ENCODE measurements at regions not wholly inside any gene's neighbourhood (a gene's known extent, or its start where the extent isn't known, plus 50 kb on each side); places are given as distances from the start of the nearest gene placed in this dataset.

DNA sequence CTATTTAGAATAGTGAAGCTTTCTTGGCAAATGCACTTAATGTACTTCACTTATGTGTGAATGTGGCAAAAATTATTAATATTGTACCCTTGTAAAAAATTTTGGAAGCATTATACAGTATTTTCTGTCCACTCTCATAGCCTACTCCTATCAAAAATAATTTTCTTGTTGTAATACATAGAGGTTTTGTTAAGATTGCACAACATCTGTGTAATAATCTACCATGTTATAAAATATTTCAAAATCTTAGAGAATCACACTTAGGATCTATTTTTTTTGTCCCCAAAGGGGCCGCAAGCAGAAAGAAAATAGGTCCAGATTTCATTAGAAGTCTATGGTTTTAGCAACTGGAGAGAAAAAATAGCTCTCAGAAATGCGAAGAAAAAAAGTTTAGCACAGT is 945.9 kb downstream of the CDH18 start:
- no peak overlapping the region for H2AFZ ChIP-seq (ENCODE audit: low read length)
- no peak overlapping the region for H3K9ac ChIP-seq (replicated peaks in 1 of 4; ENCODE audit: extremely low read depth in 1 of 4, low read depth in 3 of 4, low read length in 3 of 4)
- no peak overlapping the region for H3K4me2 ChIP-seq (ENCODE audit: insufficient read depth in 1 of 2, low read depth in 2 of 2, low read length in 2 of 2)
- no peaks in the 10 kb centered on the region for H3K9me3 ChIP-seq (ENCODE audit: insufficient read depth in 2 of 2, low read depth in 1 of 2, low read length in 1 of 2)
- H3K23ac ChIP-seq (ENCODE audit: insufficient read length), result no peak overlapping the region
- no peaks in the 10 kb centered on the region for H4K20me1 ChIP-seq (replicated peaks in 1 of 2; ENCODE audit: control insufficient read depth in 1 of 2, insufficient read depth in 2 of 2, low read length in 2 of 2)
- 95% methylated on average over 2 of the region's 2 CpGs; no CpG with 5 or more reads in 1 of the 2 experiments for WGBS, 2 experiments (ENCODE audit: extremely low coverage in 1 of 2, insufficient coverage in 1 of 2, insufficient read length in 1 of 2, insufficient replicate concordance in 2 of 2, low coverage in 1 of 2, low lambda C conversion rate in 2 of 2, missing lambda C conversion rate in 1 of 2)
- CTCF ChIA-PET (ENCODE audit: partially characterized antibody), result no interaction called here
- no peak overlapping the region for H2BK5ac ChIP-seq (ENCODE audit: low read depth, low read length)
- no peak overlapping the region for H2BK12ac ChIP-seq (ENCODE audit: low read depth, low read length)
- H2BK120ac ChIP-seq (replicated peaks; ENCODE audit: low read depth, low read length), result no peak overlapping the region
- no peak overlapping the region for H2BK20ac ChIP-seq (ENCODE audit: low read length)
- H3K14ac ChIP-seq (ENCODE audit: insufficient read length), result no peak overlapping the region
- no peak overlapping the region for H3K27ac ChIP-seq (ENCODE audit: low read depth, low read length)
- H3K18ac ChIP-seq (ENCODE audit: extremely low read depth, low read length), result no peak overlapping the region
- no peak overlapping the region for H3K56ac ChIP-seq (replicated peaks; ENCODE audit: insufficient read length, low read depth, low read length)
- FAIRE-seq (no peak), DNase-seq (ENCODE audit: low read depth in 1 of 2, low spot score in 2 of 2) (no peak)
- H2BK15ac ChIP-seq (ENCODE audit: low read length), result no peak overlapping the region
- H4K91ac ChIP-seq (replicated peaks; ENCODE audit: insufficient read length, low read length), result no peak overlapping the region
- no peak overlapping the region for H2AK5ac ChIP-seq (ENCODE audit: low read depth, low read length)
- no peaks in the 10 kb centered on the region for H3K79me2 ChIP-seq (ENCODE audit: control insufficient read depth in 1 of 2, insufficient read depth in 2 of 2, low read length in 2 of 2)
- H4K5ac ChIP-seq (ENCODE audit: insufficient read length, low read depth, low read length), result no peak overlapping the region
- no peak overlapping the region for H3K4me3 ChIP-seq (ENCODE audit: extremely low read depth in 1 of 4, insufficient read depth in 2 of 4, low read depth in 3 of 4, low read length in 4 of 4)
- H4K8ac ChIP-seq (ENCODE audit: extremely low read depth, insufficient read depth, low read length), result no peak overlapping the region
- POLR2A ChIA-PET (ENCODE audit: partially characterized antibody), result no interaction called here
- H3K4ac ChIP-seq (replicated peaks; ENCODE audit: insufficient read length, low read depth, low read length), result no peak overlapping the region
- H3K4me1 ChIP-seq (replicated peaks in 1 of 4; ENCODE audit: control insufficient read depth in 3 of 4, insufficient read depth in 4 of 4, low read length in 3 of 4), result peaks cover 0 to 2% (median 0%) of the 10 kb centered on the region in 4 experiments; a peak in 1 of 7 replicates
- no peaks in the 10 kb centered on the region for H3K36me3 ChIP-seq (ENCODE audit: control insufficient read depth in 2 of 4, insufficient read depth in 4 of 4, low read length in 3 of 4)
- no peaks in the 10 kb centered on the region for H3K79me1 ChIP-seq (ENCODE audit: low read depth, low read length)
- no peaks in the 10 kb centered on the region for H3K23me2 ChIP-seq (ENCODE audit: low read depth, low read length)
- H3K27me3 ChIP-seq (replicated peaks in 1 of 4; ENCODE audit: control insufficient read depth in 3 of 4, extremely low read depth in 1 of 4, insufficient read depth in 3 of 4, low read length in 3 of 4), result peaks cover 0 to 1% (median 0%) of the 10 kb centered on the region in 4 experiments; a peak in 1 of 7 replicates
- TF ChIP-seq ATF2 (IDR thresholded peaks at IDR 0.05; ENCODE audit: low read length) (no peak), TBP (IDR thresholded peaks at IDR 0.05; ENCODE audit: low read depth, low read length) (no peak), YY1 (IDR thresholded peaks at IDR 0.05; ENCODE audit: low read depth, low read length) (no peak), RBBP5 (IDR thresholded peaks at IDR 0.05; ENCODE audit: borderline replicate concordance, low read depth, low read length) (no peak), HDAC6 (IDR thresholded peaks at IDR 0.05; ENCODE audit: low read depth, low read length) (no peak), FOSL1 (IDR thresholded peaks at IDR 0.05; ENCODE audit: insufficient read depth, low read depth, low read length) (no peak), KDM1A (IDR thresholded peaks at IDR 0.05; ENCODE audit: borderline replicate concordance, low read length) (no peak), SIX5 (IDR thresholded peaks at IDR 0.05; ENCODE audit: low read depth, low read length) (no peak), POLR2A (IDR thresholded peaks at IDR 0.05; ENCODE audit: control extremely low read depth in 1 of 2, low read depth in 2 of 2, low read length in 2 of 2) (no peak), MAX (IDR thresholded peaks at IDR 0.05) (no peak), TAF1 (IDR thresholded peaks at IDR 0.05; ENCODE audit: low read depth, low read length) (no peak), NANOG (IDR thresholded peaks at IDR 0.05; ENCODE audit: insufficient read depth, low read depth, low read length, poor library complexity, severe bottlenecking) (no peak)
- TF ChIP-seq, protein P1, sequence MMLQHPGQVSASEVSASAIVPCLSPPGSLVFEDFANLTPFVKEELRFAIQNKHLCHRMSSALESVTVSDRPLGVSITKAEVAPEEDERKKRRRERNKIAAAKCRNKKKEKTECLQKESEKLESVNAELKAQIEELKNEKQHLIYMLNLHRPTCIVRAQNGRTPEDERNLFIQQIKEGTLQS (IDR thresholded peaks at IDR 0.05; ENCODE audit: insufficient read depth, low read depth, low read length), result no peak

All from H1 (cell line).